Glutamatergic neuron (in vitro differentiated cells): ENCODE measurements at regions not wholly inside any gene's neighbourhood (a gene's known extent, or its start where the extent isn't known, plus 50 kb on each side); places are given as distances from the start of the nearest gene placed in this dataset.

ENCODE experiments used
- DNase-seq: peaks from one replicate; pipeline ENCODE4 v3.0.0; 2022
- H3K27ac Mint-ChIP-seq: one replicate; pipeline ENCODE4 v1.8.0; 2020; ENCODE audit warnings: mild to moderate bottlenecking, mixed read lengths, inconsistent platforms; ENCODE audit not compliant: unreplicated experiment
- H3K27me3 Mint-ChIP-seq: one replicate; pipeline ENCODE4 v1.8.0; 2020; ENCODE audit warnings: mild to moderate bottlenecking, moderate library complexity, mixed read lengths, inconsistent platforms; ENCODE audit not compliant: unreplicated experiment
- H3K36me3 Mint-ChIP-seq: one replicate; pipeline ENCODE4 v1.8.0; 2020; ENCODE audit warnings: mild to moderate bottlenecking, mixed read lengths, inconsistent platforms; ENCODE audit not compliant: unreplicated experiment
- H3K4me1 Mint-ChIP-seq: one replicate; pipeline ENCODE4 v1.8.0; 2020; ENCODE audit warnings: mild to moderate bottlenecking, low read depth, mixed read lengths, inconsistent platforms; ENCODE audit not compliant: unreplicated experiment
- H3K4me3 Mint-ChIP-seq: one replicate; pipeline ENCODE4 v1.8.0; 2020; ENCODE audit warnings: mild to moderate bottlenecking, mixed read lengths, inconsistent platforms; ENCODE audit not compliant: unreplicated experiment
- H3K9me3 Mint-ChIP-seq: one replicate; pipeline ENCODE4 v1.8.0; 2020; ENCODE audit warnings: mild to moderate bottlenecking, moderate library complexity, mixed read lengths, inconsistent platforms; ENCODE audit not compliant: unreplicated experiment
- CTCF ChIP-seq: fragments of 200-600 bp; sonication (generic); IDR thresholded peaks from one replicate; pipeline ENCODE4 v1.5.0; 2021; ENCODE audit not compliant: partially characterized antibody, unreplicated experiment

DNA sequence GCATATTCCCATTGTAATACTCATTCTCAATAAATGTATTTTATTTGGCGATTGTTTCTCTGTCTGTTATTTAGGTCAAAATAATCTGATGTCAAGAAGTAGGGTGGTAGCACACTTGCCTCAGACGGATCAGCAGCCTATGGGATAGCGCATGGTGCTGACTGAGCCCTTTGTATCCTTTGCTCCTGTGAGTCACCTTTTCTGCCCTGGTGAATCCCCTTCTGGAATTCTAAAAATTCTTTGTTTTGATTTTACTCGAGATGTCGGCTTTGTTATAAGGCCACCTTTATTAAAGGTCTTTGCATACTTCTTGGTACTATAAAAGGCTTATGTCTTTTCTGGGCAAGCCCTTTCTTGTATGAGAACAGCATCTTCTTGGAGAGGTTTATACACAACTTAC, 1187.8 kb downstream of the CDH9 start:
- H3K27me3 Mint-ChIP-seq, result no peaks in the 10 kb centered on the region
- no peak for DNase-seq
- no peaks in the 10 kb centered on the region for H3K4me1 Mint-ChIP-seq

GRCh38 chr5:25849270-25849669, 1189.1 kb downstream of the CDH9 start:
- H3K27ac Mint-ChIP-seq, result no peak overlapping the region
- H3K4me1 Mint-ChIP-seq, result no peaks in the 10 kb centered on the region
- no peak overlapping the region for H3K4me3 Mint-ChIP-seq
- no peaks in the 10 kb centered on the region for H3K27me3 Mint-ChIP-seq
- no peak for TF ChIP-seq CTCF
- no peaks in the 10 kb centered on the region for H3K36me3 Mint-ChIP-seq
- DNase-seq, result no peak
- H3K9me3 Mint-ChIP-seq, result no peaks in the 10 kb centered on the region

More for the DNA sequence above, 1187.8 kb downstream of the CDH9 start:
- Mint-ChIP-seq H3K4me3 (no peak overlapping the region), H3K27ac (no peak overlapping the region), H3K9me3 (no peaks in the 10 kb centered on the region), H3K36me3 (no peaks in the 10 kb centered on the region)
- no peak for TF ChIP-seq CTCF

- peaks cover 3% of the 10 kb centered on the region for H3K9me3 Mint-ChIP-seq
- H3K4me3 Mint-ChIP-seq, result no peak overlapping the region
- no peak overlapping the region for H3K27ac Mint-ChIP-seq
- DNase-seq, result no peak
- no peaks in the 10 kb centered on the region for H3K4me1 Mint-ChIP-seq
- H3K36me3 Mint-ChIP-seq, result no peaks in the 10 kb centered on the region
- no peaks in the 10 kb centered on the region for H3K27me3 Mint-ChIP-seq
- TF ChIP-seq CTCF, result no peak
Measured at GRCh38 chr5:25823330-25823873, 1178.6 kb upstream of the CDH10 start.
